GM18909 (cell line): ENCODE measurements at regions not wholly inside any gene's neighbourhood (a gene's known extent, or its start where the extent isn't known, plus 50 kb on each side); places are given as distances from the start of the nearest gene placed in this dataset.

Source experiments
- ATAC-seq: cut with Tn5 transposase; IDR thresholded peaks from one replicate; pipeline ENCODE4 v1.9.1; 2021; ENCODE audit warnings: mild to moderate bottlenecking; ENCODE audit not compliant: unreplicated experiment, poor library complexity

- ATAC-seq: no peak
These were observed 223.5 kb upstream of the ID4 start for GRCh38 chr6:19613678-19614077.

- no peak for ATAC-seq
These were observed 221.1 kb upstream of the ID4 start for GRCh38 chr6:19616022-19616421.

- ATAC-seq: no peak
These were observed 204.9 kb upstream of the ID4 start for GRCh38 chr6:19632230-19632629.

DNA sequence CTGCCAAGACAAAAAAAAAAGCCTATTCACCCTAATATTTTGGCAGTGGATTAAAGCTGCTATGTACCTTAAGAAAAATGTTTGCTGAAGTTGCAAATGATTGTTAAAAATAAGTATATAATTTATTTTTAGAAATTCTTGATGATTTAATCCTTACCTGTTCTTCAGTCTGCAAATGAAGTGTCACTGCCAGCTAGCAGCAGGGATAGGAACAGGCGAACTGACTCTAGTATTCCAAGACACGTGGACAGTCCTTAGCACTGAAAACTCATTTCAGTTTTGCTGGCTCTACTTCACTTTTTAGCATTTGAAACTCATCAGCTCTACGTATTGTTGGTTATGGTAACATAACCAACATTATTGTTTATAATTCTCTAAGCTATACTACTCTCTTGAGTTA, 204.4 kb upstream of the ID4 start:
- ATAC-seq: no peak

- no peak for ATAC-seq
These were observed 201.4 kb upstream of the ID4 start for GRCh38 chr6:19635728-19636127.

DNA sequence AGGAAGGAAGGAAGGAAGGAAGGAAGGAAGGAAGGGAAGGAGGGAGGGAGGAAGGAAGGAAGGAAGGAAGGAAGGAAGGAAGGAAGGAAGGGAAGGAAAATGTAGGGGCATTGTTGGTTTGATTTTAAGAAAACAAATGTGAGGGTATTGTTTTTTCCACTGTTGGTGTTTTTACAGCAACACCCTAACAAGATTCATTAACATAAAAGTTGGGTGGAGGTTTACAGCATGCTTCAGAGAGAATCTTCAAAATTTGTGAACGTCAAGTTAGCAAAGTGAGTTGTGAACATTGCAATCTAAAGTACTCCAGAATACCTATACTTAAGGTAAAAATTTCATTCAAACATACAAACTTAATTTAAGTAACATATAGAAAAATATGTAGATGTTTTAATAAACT, 200.2 kb upstream of the ID4 start:
- ATAC-seq: no peak

- ATAC-seq: no peak
These were observed 198.2 kb upstream of the ID4 start for GRCh38 chr6:19638931-19639330.

DNA sequence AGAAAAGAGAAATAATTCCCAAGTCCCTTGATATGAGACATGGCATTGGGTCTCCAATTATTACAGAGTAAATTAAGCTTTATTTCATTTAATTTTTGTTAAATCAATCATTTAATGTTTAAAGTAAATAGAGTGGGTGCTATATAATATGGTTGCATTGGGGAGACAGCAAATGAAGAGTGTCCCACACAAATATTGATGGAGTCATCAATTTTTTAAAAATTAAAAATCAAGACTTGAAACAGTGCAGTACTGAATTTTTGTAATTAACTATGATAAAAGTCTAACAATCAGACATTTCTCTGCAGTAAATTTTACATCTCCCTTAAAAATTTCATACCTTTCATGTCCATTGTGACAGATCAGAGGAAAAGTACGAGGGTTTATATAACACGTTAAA, 193.9 kb upstream of the ID4 start:
- ATAC-seq: no peak

DNA sequence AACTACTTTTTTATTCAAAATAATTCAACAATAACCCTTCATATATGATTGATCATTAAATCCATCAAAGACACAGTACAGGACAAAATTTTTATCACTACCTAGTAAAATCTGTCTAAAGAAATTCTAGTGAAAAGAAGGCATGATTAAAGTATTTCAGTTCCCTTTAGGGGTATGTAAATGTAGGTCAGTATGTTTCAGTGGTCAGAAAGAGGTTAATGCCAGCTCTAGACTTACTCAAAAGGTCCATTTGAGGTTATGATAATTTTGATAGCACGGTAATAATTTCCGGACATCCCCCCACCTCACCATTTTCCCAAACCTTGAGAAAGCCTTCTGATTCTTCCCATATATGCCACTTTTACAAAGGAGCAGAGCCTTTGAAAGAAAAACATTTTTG, 193.5 kb upstream of the ID4 start:
- ATAC-seq: no peak

DNA sequence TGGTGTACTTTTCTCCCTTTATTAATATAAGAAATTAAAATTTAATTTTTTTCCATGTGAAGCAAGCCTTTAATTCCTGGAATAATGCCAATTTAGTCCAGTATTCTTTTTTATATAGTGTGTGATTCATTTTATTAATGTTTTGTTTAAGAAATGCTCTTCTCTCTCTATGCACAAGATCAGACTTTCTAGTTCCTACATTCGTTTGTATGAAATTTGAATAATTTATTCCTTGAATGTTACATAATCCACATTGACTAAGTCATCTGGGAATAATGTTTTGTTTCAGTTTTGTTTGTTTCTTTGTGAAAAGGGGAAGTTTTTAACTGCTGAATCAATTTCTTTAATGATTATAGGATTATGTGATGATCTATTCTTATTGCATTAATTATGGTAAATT, 181.4 kb upstream of the ID4 start:
- ATAC-seq: no peak

- no peak for ATAC-seq
These were observed 176.9 kb upstream of the ID4 start for GRCh38 chr6:19660123-19660910.

- no peak for ATAC-seq
These were observed 174.3 kb upstream of the ID4 start for GRCh38 chr6:19662911-19663310.

GRCh38 chr6:19663479-19663878, 173.7 kb upstream of the ID4 start:
- ATAC-seq: no peak

DNA sequence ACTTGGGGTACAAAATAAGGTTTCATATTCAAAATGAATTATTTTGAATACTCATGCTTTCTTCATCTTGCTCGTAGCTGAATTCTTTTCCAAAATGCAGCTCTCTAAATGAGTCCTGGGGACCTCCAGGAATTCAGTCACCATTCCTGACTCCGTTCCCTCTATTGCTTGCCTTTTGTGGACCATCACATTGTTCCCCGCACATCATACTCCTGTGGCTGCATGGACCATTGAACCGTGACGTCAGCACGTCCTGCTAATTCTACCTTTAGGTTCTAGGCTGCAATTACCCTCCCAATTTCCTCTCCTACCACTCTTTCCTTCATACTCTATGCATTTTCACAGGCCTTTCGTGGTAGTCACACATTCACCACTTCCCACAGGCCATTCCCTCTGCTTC, 173.1 kb upstream of the ID4 start:
- ATAC-seq: no peak

- ATAC-seq: no peak
These were observed 172.1 kb upstream of the ID4 start for GRCh38 chr6:19664878-19665612.

GRCh38 chr6:19665613-19665909, 171.6 kb upstream of the ID4 start:
- no peak for ATAC-seq

GRCh38 chr6:19668710-19669109, 168.5 kb upstream of the ID4 start:
- ATAC-seq: no peak

GRCh38 chr6:19669206-19669605, 168.0 kb upstream of the ID4 start:
- no peak for ATAC-seq

- no peak for ATAC-seq
These were observed 154.3 kb upstream of the ID4 start for GRCh38 chr6:19682859-19683258.

DNA sequence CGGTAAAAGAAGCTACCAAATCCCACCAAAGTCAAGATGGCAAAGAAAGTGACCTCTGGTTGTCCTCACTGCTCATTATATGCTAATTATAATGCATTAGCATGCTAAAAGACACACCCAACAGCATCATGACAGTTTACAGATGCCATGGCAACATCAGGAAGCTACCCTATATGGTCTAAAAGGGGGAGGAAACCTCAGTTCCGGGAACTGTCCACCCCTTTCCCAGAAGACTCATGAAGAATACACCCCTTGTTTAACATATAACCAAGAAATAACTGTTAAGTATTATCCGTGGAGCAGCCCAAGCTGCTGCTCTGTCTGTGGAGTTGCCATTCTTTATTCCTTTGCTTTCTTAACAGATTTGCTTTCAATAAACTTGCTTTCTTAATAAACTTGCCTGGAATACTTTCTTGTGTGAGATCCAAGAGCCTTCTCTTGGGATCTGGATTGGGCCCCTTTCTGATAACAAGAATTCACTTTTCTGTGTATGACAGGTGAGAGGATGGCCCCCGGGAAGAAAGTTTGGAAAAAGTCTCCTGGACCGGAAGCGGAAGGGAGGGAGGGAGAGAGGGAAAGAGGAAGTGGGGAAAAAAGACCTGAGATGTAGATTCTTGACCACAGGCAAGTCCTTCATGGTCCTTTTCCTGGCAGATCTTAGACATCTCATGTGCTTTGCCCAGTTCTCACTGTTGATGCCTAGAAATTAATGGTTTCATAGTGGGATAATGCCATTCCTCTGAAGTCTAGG, 146.7 kb upstream of the ID4 start:
- ATAC-seq: no peak

DNA sequence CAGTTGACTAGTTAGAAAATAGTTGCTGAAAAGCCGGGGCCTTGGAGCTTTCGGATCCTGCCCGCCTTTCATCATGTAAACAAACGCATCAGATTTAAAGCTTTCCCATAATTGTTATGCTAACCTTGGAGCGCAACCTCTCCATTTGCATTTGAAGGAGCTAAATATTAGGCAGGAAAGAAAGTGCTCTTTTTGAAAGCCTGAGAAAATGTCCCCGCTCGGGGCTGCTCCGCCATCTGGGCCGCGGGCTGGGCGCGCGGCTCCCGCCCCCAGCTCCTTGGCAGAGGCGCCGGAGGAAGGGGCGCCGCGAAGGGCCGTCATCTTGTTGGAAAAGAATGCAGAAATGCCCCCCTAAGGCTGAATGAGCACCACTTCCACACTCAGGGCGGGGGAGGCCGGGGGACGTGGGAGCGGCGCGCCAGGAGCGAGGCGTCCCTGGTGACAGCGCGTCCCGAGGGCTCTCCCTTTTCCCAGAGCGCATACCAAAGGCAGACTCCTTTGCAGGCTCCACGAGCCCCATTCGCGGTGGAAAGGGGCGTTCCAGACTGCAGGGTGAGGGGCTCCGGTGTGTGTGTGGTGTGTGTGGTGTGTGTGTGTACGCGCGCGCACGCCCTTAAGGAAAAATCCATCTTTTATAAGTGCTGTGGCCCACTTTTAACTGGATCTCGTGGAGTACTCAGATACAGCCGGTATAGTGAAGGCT, 145.6 kb upstream of the ID4 start:
- ATAC-seq: no peak
